ENCODE measurements at regions not wholly inside any gene's neighbourhood (a gene's known extent, or its start where the extent isn't known, plus 50 kb on each side); places are given as distances from the start of the nearest gene placed in this dataset.

- Histone ChIP-seq H4K5ac (ENCODE audit: insufficient read length, low read depth, low read length) (no peak overlapping the region), H4K20me1 (ENCODE audit: control insufficient read depth, insufficient read depth, insufficient read length) (no peaks in the 10 kb centered on the region), H2BK120ac (ENCODE audit: low read depth, low read length, poor library complexity, severe bottlenecking) (no peak overlapping the region), H3K9ac (ENCODE audit: extremely low read depth, insufficient read length, low read length) (no peak overlapping the region), H2BK5ac (ENCODE audit: insufficient read length, low read length) (no peak overlapping the region), H3T11ph (ENCODE audit: low read length) (no peak overlapping the region), H3K23me2 (ENCODE audit: insufficient read length, low read depth, low read length, poor library complexity, severe bottlenecking) (no peaks in the 10 kb centered on the region), H2AK5ac (ENCODE audit: insufficient read length, low read length) (no peak overlapping the region), H3K14ac (ENCODE audit: insufficient read depth, low read length) (no peak overlapping the region), H4K8ac (replicated peaks; ENCODE audit: insufficient read length, low read depth, low read length) (no peak overlapping the region), H3K9me3 (ENCODE audit: control insufficient read depth, low read depth, low read length) (no peaks in the 10 kb centered on the region), H3K27me3 (ENCODE audit: insufficient read depth, low read length) (no peaks in the 10 kb centered on the region), H3K23ac (ENCODE audit: insufficient read length, low read depth, low read length) (no peak overlapping the region), H3K27ac (ENCODE audit: insufficient read length, low read depth, low read length) (no peak overlapping the region), H3K4me1 (ENCODE audit: insufficient read depth, low read length) (peaks cover 5% of the 10 kb centered on the region; the same call in 1 of the 2 replicates), H2AFZ (ENCODE audit: low read length) (no peak overlapping the region), H3K79me1 (ENCODE audit: insufficient read depth, low read depth, low read length, poor library complexity, severe bottlenecking) (no peaks in the 10 kb centered on the region), H2BK15ac (ENCODE audit: low read depth, low read length) (no peak overlapping the region), H2BK20ac (ENCODE audit: low read depth, low read length, poor library complexity, severe bottlenecking) (no peak overlapping the region), H4K91ac (ENCODE audit: insufficient read length, low read depth, low read length) (no peak overlapping the region), H3K4ac (ENCODE audit: low read depth, low read length) (no peak overlapping the region), H3K4me2 (ENCODE audit: insufficient read depth, insufficient read length, low read length) (no peak overlapping the region), H3K18ac (ENCODE audit: insufficient read length, low read depth, low read length) (no peak overlapping the region), H3K56ac (ENCODE audit: insufficient read length, low read depth, low read length) (no peak overlapping the region), H3K79me2 (ENCODE audit: insufficient read depth, low read length) (0 out of 2 replicates have a peak, but pooled peaks cover 1% of the 10 kb centered on the region), H2BK12ac (ENCODE audit: insufficient read length, low read depth, low read length) (no peak overlapping the region)
- Mint-ChIP-seq H3K4me1 (peaks cover 25 to 31% of the 10 kb centered on the region in 2 experiments), H3K4me3 (no peak overlapping the region), H3K27ac (no peak overlapping the region), H3K36me3 (ENCODE audit: insufficient read depth in 1 of 3, low read depth in 3 of 3) (no peaks in the 10 kb centered on the region), H3K27me3 (ENCODE audit: low read depth) (no peaks in the 10 kb centered on the region; the same call in 1 of the 2 replicates), H3K9me3 (no peaks in the 10 kb centered on the region; a peak in 1 of 5 replicates)
- no peak for TF ChIP-seq CTCF (conservative IDR thresholded peaks at IDR 0.05)
- no CpG with 5 or more reads among the region's 3 CpGs for WGBS (ENCODE audit: extremely low coverage, insufficient read length, low lambda C conversion rate)
- no peak for DNase-seq
These were observed 468.8 kb upstream of the NRP1 start for GRCh38 chr10:33803248-33803647.

All from H9 (cell line).